A673 (cell line): ENCODE measurements at regions not wholly inside any gene's neighbourhood (a gene's known extent, or its start where the extent isn't known, plus 50 kb on each side); places are given as distances from the start of the nearest gene placed in this dataset.

Experiments used
- BruUV-seq: library from RNA; stranded (reverse); fragments of 400-500 nt; replicated peaks from 2 replicates; lab custom pipeline; 2021; lab: Mats Ljungman, UMichigan
- CTCF ChIA-PET: fragments of 300-600 bp; sonication (Branson Sonifier 250); formaldehyde crosslinking; loops from one replicate; lab custom pipeline; 2022; ENCODE audit warnings: antibody characterized with exemption; lab: Charles Lee
- POLR2A ChIA-PET: fragments of 300-600 bp; sonication (Branson Sonifier 250); formaldehyde crosslinking; loops from one replicate; lab custom pipeline; 2022; ENCODE audit warnings: antibody characterized with exemption; ENCODE audit not compliant: low non-redundant PET; lab: Charles Lee
- DNase-seq: peaks from one replicate; pipeline ENCODE4 v3.0.0-alpha.2; 2015; ENCODE audit warnings: low spot score
- H3K27ac ChIP-seq: fragments of 200-600 bp; sonication (generic); 2 replicates; pipeline ENCODE4 v1.5.1; 2016; ENCODE audit warnings: mixed run types, low read depth, mild to moderate bottlenecking, mixed read lengths, antibody characterized with exemption, low read length; ENCODE audit not compliant: poor library complexity, severe bottlenecking
- H3K27me3 ChIP-seq: fragments of 200-600 bp; sonication (generic); replicated peaks from 2 replicates; pipeline ENCODE4 v1.6.1; 2017; ENCODE audit warnings: mixed run types, low read depth, mild to moderate bottlenecking, mixed read lengths, antibody characterized with exemption, low read length; ENCODE audit not compliant: insufficient read depth, poor library complexity
- H3K36me3 ChIP-seq: fragments of 200-600 bp; sonication (generic); 2 replicates; pipeline ENCODE4 v1.6.1; 2016; ENCODE audit warnings: mixed run types, mild to moderate bottlenecking, mixed read lengths, antibody characterized with exemption, low read length; ENCODE audit not compliant: insufficient read depth, poor library complexity, severe bottlenecking
- H3K4me1 ChIP-seq: fragments of 200-600 bp; sonication (generic); 2 replicates; pipeline ENCODE4 v1.6.1; 2017; ENCODE audit warnings: mixed run types, mild to moderate bottlenecking, mixed read lengths, antibody characterized with exemption, low read length; ENCODE audit not compliant: insufficient read depth, poor library complexity, severe bottlenecking
- H3K4me3 ChIP-seq: fragments of 200-600 bp; sonication (generic); 2 replicates; pipeline ENCODE4 v1.5.1; 2016; ENCODE audit warnings: low read depth, mixed run types, mild to moderate bottlenecking, mixed read lengths, low read length; ENCODE audit not compliant: poor library complexity, severe bottlenecking
- H3K9me3 ChIP-seq: fragments of 200-600 bp; sonication (generic); 2 replicates; pipeline ENCODE4 v1.6.1; 2016; ENCODE audit warnings: mixed run types, low read depth, mild to moderate bottlenecking, mixed read lengths, antibody characterized with exemption, low read length; ENCODE audit not compliant: poor library complexity, severe bottlenecking
- CTCF ChIP-seq: fragments of 300-800, 200-600 bp; sonication (generic); conservative IDR thresholded peaks from 2 replicates; pipeline ENCODE4 v1.5.1; 2017; ENCODE audit warnings: low read depth, mild to moderate bottlenecking, antibody characterized with exemption, low read length, moderate library complexity, mixed read lengths
- EZH2 ChIP-seq: fragments of 200-600 bp; sonication (generic); IDR thresholded peaks from 2 replicates; pipeline ENCODE4 v1.6.1; 2017; ENCODE audit warnings: borderline replicate concordance, low read depth, mild to moderate bottlenecking, mixed read lengths, antibody characterized with exemption, low read length; ENCODE audit not compliant: poor library complexity, severe bottlenecking
- intact Hi-C: fragments of 100-400 bp; cut with micrococcal nuclease; formaldehyde crosslinking; loops from one replicate; pipeline ENCODE4 v1.10.0; 2022; ENCODE audit not compliant: unreplicated experiment

DNA sequence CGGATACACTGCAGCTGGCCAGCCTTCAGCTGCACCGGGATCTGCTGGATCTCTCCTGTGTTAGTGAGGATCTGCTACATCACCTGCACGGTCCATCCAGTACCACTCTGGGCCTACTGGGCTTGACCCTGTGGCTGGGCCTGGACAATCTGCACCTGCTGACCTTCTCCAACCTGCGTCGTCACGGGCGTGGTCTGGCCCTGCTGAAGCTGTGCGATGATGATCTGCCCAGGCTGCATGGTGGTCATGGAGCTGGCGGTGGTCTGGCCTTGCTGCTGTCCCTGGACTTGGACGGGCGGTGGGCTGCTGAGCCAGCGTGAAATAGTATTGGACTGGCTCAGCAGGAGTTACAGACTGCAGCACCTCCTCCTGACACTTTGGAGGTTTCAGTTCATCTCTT is 137.1 kb upstream of the GAS1 start:
- no peaks in the 10 kb centered on the region for H3K27me3 ChIP-seq
- BruUV-seq = no TSS peak
- intact Hi-C loops = loop anchor here (10.0 kb wide), 1 partner anchor 140 kb away; the partner anchor contains the start of gene GAS1
- POLR2A ChIA-PET = no interaction called here
- no peak for DNase-seq
- CTCF ChIA-PET = no interaction called here
- no peaks in the 10 kb centered on the region for H3K4me1 ChIP-seq
- no peak overlapping the region for H3K27ac ChIP-seq
- H3K4me3 ChIP-seq = no peak overlapping the region
- no peak for TF ChIP-seq CTCF
- TF ChIP-seq EZH2 = no peak
- H3K9me3 ChIP-seq = no peaks in the 10 kb centered on the region
- H3K36me3 ChIP-seq = no peaks in the 10 kb centered on the region

DNA sequence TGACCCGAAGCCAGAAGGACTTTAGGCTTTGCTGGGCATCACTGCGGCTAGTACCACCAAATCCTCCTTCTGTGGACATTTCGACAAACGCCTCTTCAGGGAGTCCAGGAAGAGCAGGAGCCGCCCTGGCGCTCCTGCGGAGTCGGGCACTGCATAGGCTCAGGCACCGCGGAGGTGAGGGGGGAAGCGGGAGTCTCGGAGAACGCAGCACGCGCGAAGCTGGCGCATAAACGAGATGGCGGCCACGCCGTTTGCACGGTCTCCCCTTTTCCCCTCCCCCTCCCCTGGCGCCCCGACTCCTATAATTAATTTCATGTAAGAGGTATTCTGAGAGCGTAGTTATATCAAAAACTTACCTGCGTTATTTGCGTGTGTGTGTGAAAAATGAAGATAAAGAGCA is 137.8 kb upstream of the GAS1 start:
- Histone ChIP-seq H3K27me3 (no peaks in the 10 kb centered on the region), H3K4me1 (no peaks in the 10 kb centered on the region), H3K9me3 (no peaks in the 10 kb centered on the region), H3K4me3 (no peak overlapping the region), H3K36me3 (no peaks in the 10 kb centered on the region), H3K27ac (no peak overlapping the region)
- POLR2A ChIA-PET = no interaction called here
- no peak for DNase-seq
- CTCF ChIA-PET = no interaction called here
- intact Hi-C loops = loop anchor here (10.0 kb wide), 1 partner anchor 140 kb away; the partner anchor contains the start of gene GAS1
- TF ChIP-seq EZH2 (no peak), CTCF (no peak)
- BruUV-seq = no TSS peak

DNA sequence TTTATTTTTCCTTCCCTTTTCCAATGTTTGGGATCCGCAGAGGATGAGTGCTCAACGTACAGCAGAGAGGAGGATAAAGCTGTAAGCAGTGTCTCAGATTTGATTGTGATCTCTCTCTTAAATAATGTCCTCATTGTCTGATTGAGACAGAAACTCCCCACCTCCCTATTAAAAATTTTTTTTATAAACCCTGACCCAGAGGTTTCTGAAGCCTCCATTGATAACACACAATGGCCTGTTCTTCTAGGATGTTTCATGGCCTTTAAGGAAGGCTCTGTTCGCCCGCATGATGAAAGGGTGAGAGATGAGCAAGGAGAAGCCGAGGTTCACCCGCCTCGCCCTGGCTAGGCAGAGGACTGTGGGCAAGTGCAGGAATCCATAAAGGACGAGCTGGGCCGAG is 138.2 kb upstream of the GAS1 start:
- no TSS peak for BruUV-seq
- CTCF ChIA-PET = no interaction called here
- no peak for DNase-seq
- no peak overlapping the region for H3K27ac ChIP-seq
- no peaks in the 10 kb centered on the region for H3K36me3 ChIP-seq
- no peaks in the 10 kb centered on the region for H3K27me3 ChIP-seq
- POLR2A ChIA-PET = no interaction called here
- intact Hi-C loops = loop anchor here (10.0 kb wide), 1 partner anchor 141 kb away; the partner anchor contains the start of gene GAS1
- no peaks in the 10 kb centered on the region for H3K9me3 ChIP-seq
- H3K4me3 ChIP-seq = no peak overlapping the region
- H3K4me1 ChIP-seq = no peaks in the 10 kb centered on the region
- TF ChIP-seq EZH2 = no peak
- no peak for TF ChIP-seq CTCF
